GM12878 (cell line): ENCODE measurements at regions not wholly inside any gene's neighbourhood (a gene's known extent, or its start where the extent isn't known, plus 50 kb on each side); places are given as distances from the start of the nearest gene placed in this dataset.

Source experiments
- ATAC-seq: fragments of 200-7000 bp; cut with Tn5 transposase; 3 replicates; pipeline ENCODE4 v1.9.1; 2020; ENCODE audit warnings: mild to moderate bottlenecking, moderate library complexity
- BruUV-seq: library from RNA; stranded (reverse); fragments of 400-500 nt; replicated peaks from 2 replicates; lab custom pipeline; 2021; lab: Mats Ljungman, UMichigan
- CTCF ChIA-PET: fragments of 300-600 bp; sonication (Branson Sonifier 250); formaldehyde crosslinking; extraction: SDS; loops from one replicate; lab custom pipeline; 2021; ENCODE audit warnings: inconsistent platforms; lab: Yijun Ruan, JAX
- POLR2A ChIA-PET: fragments of 350-600 bp; formaldehyde crosslinking; extraction: SDS; loops from one replicate; lab custom pipeline; 2021; ENCODE audit warnings: inconsistent platforms; lab: Charles Lee
- RAD21 ChIA-PET: fragments of 300-600 bp; sonication (Branson Sonifier 250); formaldehyde crosslinking; loops from one replicate; lab custom pipeline; 2023; ENCODE audit warnings: antibody characterized with exemption; ENCODE audit not compliant: unreplicated experiment; lab: Charles Lee
- SMC1A ChIA-PET: fragments of 300-600 bp; sonication (Branson Sonifier 250); formaldehyde crosslinking; loops from one replicate; lab custom pipeline; 2023; ENCODE audit not compliant: unreplicated experiment, uncharacterized antibody; lab: Charles Lee
- DNase-seq: peaks from one replicate; pipeline ENCODE4 v3.0.0-alpha.2; 2011; ENCODE audit warnings: low read depth, low spot score
- FAIRE-seq: peaks from 3 replicates; lab custom pipeline; 2011; peaks lifted over from hg19 to GRCh38; lab: Jason Lieb, UNC
- H2AFZ ChIP-seq: 2 replicates; pipeline ENCODE4 v1.6.0; 2011; ENCODE audit warnings: low read depth, low read length, control low read depth; ENCODE audit not compliant: control insufficient read depth
- H3K27ac ChIP-seq: 2 replicates; pipeline ENCODE4 v1.5.1; 2011; ENCODE audit warnings: control low read depth; ENCODE audit not compliant: control insufficient read depth, insufficient read depth
- H3K27me3 ChIP-seq, 2 experiments: replicated peaks in 1 of 2; 2 replicates each; pipeline versions ENCODE4 v1.6.0 to v1.6.1; 2011; ENCODE audit warnings: low read length in 1 of 2; ENCODE audit not compliant: control insufficient read depth in 2 of 2, insufficient read depth in 2 of 2
- H3K36me3 ChIP-seq, 2 experiments: 2 replicates each; pipeline ENCODE4 v1.5.1; 2011; ENCODE audit warnings: low read length in 1 of 2; ENCODE audit not compliant: control insufficient read depth in 2 of 2, insufficient read depth in 2 of 2
- H3K4me1 ChIP-seq: 2 replicates; pipeline ENCODE4 v1.6.1; 2011; ENCODE audit warnings: mild to moderate bottlenecking, low read length, moderate library complexity, mixed read lengths; ENCODE audit not compliant: control insufficient read depth, insufficient read depth
- H3K4me2 ChIP-seq: 2 replicates; pipeline ENCODE4 v1.6.0; 2011; ENCODE audit warnings: control low read depth; ENCODE audit not compliant: control insufficient read depth, insufficient read depth
- H3K4me3 ChIP-seq: fragments of 200-600 bp; sonication (generic); 2 replicates; pipeline ENCODE4 v1.5.1; 2016
- H3K79me2 ChIP-seq: 2 replicates; pipeline ENCODE4 v1.6.0; 2011; ENCODE audit warnings: low read length; ENCODE audit not compliant: control insufficient read depth, insufficient read depth
- H3K9ac ChIP-seq: 2 replicates; pipeline ENCODE4 v1.8.0; 2011; ENCODE audit warnings: low read length, control low read depth, mixed read lengths; ENCODE audit not compliant: control insufficient read depth, insufficient read depth
- H3K9me3 ChIP-seq: replicated peaks from 3 replicates; pipeline ENCODE4 v1.5.1; 2011; ENCODE audit warnings: mild to moderate bottlenecking, low read length; ENCODE audit not compliant: control insufficient read depth, insufficient read depth
- H4K20me1 ChIP-seq: 2 replicates; pipeline ENCODE4 v1.6.0; 2011; ENCODE audit not compliant: control insufficient read depth, insufficient read depth
- CHD1 ChIP-seq: IDR thresholded peaks from 2 replicates; pipeline ENCODE4 v1.6.1; 2012; ENCODE audit warnings: low read depth, low read length, improper control_type of control experiment
- CREB1 ChIP-seq: IDR thresholded peaks from 2 replicates; pipeline ENCODE4 v1.6.1; 2012; ENCODE audit warnings: low read depth, mild to moderate bottlenecking, inconsistent platforms
- E2F8 ChIP-seq: fragments of 450-650 bp; IDR thresholded peaks from 2 replicates; pipeline ENCODE4 v1.6.1; 2018; ENCODE audit warnings: mild to moderate bottlenecking, low read depth, moderate library complexity; ENCODE audit not compliant: partially characterized antibody
- IRF4 ChIP-seq: IDR thresholded peaks from 2 replicates; pipeline ENCODE4 v1.6.1; 2011; ENCODE audit warnings: low read depth, low read length
- KAT2A ChIP-seq: conservative IDR thresholded peaks from 2 replicates; pipeline ENCODE4 v1.6.1; 2011; ENCODE audit warnings: low read depth, low read length; ENCODE audit not compliant: control insufficient read depth
- MTA2 ChIP-seq: fragments of 450-650 bp; IDR thresholded peaks from 2 replicates; pipeline ENCODE4 v1.6.1; 2016; ENCODE audit warnings: low read depth, mild to moderate bottlenecking, moderate library complexity
- MYB ChIP-seq: fragments of 150-350 bp; IDR thresholded peaks from 2 replicates; pipeline ENCODE4 v1.6.1; 2014; ENCODE audit warnings: mild to moderate bottlenecking, low read depth, low read length, borderline replicate concordance
- NKRF ChIP-seq: fragments of 450-650 bp; conservative IDR thresholded peaks from 2 replicates; pipeline ENCODE4 v1.6.1; 2017; ENCODE audit warnings: mild to moderate bottlenecking, moderate library complexity
- NR2C1 ChIP-seq: fragments of 450-650 bp; IDR thresholded peaks from 2 replicates; pipeline ENCODE4 v1.6.1; 2017; ENCODE audit warnings: antibody characterized with exemption, mild to moderate bottlenecking, moderate library complexity
- POLR2AphosphoS2 ChIP-seq: IDR thresholded peaks from 2 replicates; pipeline ENCODE4 v1.6.1; 2011; ENCODE audit warnings: low read depth, mild to moderate bottlenecking, low read length, improper control_type of control experiment, moderate library complexity
- RFX5 ChIP-seq: IDR thresholded peaks from 2 replicates; pipeline ENCODE4 v1.6.1; 2011; ENCODE audit warnings: low read depth, low read length, improper control_type of control experiment
- SMAD1 ChIP-seq: fragments of 450-650 bp; IDR thresholded peaks from 2 replicates; pipeline ENCODE4 v1.6.1; 2018; ENCODE audit warnings: mild to moderate bottlenecking, low read depth; ENCODE audit not compliant: partially characterized antibody
- SMAD5 ChIP-seq: IDR thresholded peaks from 2 replicates; pipeline ENCODE4 v1.6.1; 2016; ENCODE audit warnings: antibody characterized with exemption, low read depth
- USF1 ChIP-seq: IDR thresholded peaks from 2 replicates; pipeline ENCODE4 v1.6.1; 2011; ENCODE audit warnings: borderline replicate concordance, low read depth, mild to moderate bottlenecking, moderate library complexity, mixed read lengths, low read length; ENCODE audit not compliant: insufficient read depth; ENCODE audit errors: extremely low read length
- ZNF207 ChIP-seq: fragments of 450-650 bp; IDR thresholded peaks from 2 replicates; pipeline ENCODE4 v1.6.1; 2014; ENCODE audit warnings: antibody characterized with exemption, mild to moderate bottlenecking, borderline replicate concordance
- ZNF217 ChIP-seq: fragments of 450-650 bp; IDR thresholded peaks from 2 replicates; pipeline ENCODE4 v1.6.1; 2017; ENCODE audit warnings: antibody characterized with exemption, mild to moderate bottlenecking
- ZZZ3 ChIP-seq: IDR thresholded peaks from 2 replicates; pipeline ENCODE4 v1.6.1; 2011; ENCODE audit warnings: low read depth; ENCODE audit not compliant: control insufficient read depth, insufficient read length
- WGBS: methylation state at CpG from one replicate; pipeline ENCODE4 v1.1.6; 2016; ENCODE audit warnings: low lambda C conversion rate; ENCODE audit not compliant: insufficient replicate concordance, insufficient coverage; ENCODE audit errors: missing lambda C conversion rate; 5-methylcytosine and 5-hydroxymethylcytosine counted together
- in situ Hi-C: fragments of 300-500 bp; cut with MboI; formaldehyde crosslinking; loops from 9 replicates; pipeline ENCODE4 v1.14.3; 2018; ENCODE audit warnings: mixed read lengths
- intact Hi-C: fragments of 100-400 bp; cut with micrococcal nuclease; formaldehyde crosslinking; loops from one replicate; pipeline ENCODE4 v1.14.2; 2022; ENCODE audit not compliant: unreplicated experiment
- TF ChIP-seq, protein P1 (sequence below): IDR thresholded peaks from 2 replicates; pipeline ENCODE4 v1.6.1; 2011; ENCODE audit warnings: low read depth, low read length, improper control_type of control experiment, borderline replicate concordance
- TF ChIP-seq, protein P2 (sequence below): IDR thresholded peaks from 2 replicates; pipeline ENCODE4 v1.6.1; 2011; ENCODE audit warnings: low read depth, mild to moderate bottlenecking, low read length, moderate library complexity, borderline replicate concordance; ENCODE audit errors: extremely low read depth

DNA sequence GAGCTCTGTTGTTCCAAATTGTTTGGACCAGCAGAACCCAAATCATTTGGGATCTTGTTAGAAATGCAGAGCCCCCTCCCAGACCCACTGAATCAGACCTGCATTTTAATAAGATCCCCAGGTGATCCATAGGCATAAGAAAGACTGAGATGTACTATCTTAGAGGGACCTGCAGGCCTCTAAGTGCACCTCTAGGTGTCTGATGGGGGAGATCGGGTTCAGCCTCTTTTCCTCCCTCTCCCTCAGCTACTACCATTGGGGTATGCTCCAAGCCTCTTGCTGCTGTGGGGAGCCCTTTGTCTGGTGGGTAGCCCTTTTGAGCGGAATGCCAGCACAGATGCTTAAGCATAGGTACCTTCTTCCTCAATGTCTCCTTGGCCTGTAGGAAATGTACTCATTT, 63.8 kb upstream of the RPS6KA3 start:
- CTCF ChIA-PET, result no interaction called here
- TF ChIP-seq E2F8, result no peak
- no peak for TF ChIP-seq ZNF207
- no peak for TF ChIP-seq CHD1
- TF ChIP-seq ZZZ3, result no peak
- no peak for TF ChIP-seq KAT2A
- TF ChIP-seq POLR2AphosphoS2, result no peak
- no peak for TF ChIP-seq USF1
- TF ChIP-seq, protein P1, sequence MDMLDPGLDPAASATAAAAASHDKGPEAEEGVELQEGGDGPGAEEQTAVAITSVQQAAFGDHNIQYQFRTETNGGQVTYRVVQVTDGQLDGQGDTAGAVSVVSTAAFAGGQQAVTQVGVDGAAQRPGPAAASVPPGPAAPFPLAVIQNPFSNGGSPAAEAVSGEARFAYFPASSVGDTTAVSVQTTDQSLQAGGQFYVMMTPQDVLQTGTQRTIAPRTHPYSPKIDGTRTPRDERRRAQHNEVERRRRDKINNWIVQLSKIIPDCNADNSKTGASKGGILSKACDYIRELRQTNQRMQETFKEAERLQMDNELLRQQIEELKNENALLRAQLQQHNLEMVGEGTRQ, result no peak
- TF ChIP-seq CREB1, result no peak
- no peak for TF ChIP-seq RFX5
- no peak for TF ChIP-seq NR2C1
- TF ChIP-seq, protein P2, sequence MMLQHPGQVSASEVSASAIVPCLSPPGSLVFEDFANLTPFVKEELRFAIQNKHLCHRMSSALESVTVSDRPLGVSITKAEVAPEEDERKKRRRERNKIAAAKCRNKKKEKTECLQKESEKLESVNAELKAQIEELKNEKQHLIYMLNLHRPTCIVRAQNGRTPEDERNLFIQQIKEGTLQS, result no peak
- TF ChIP-seq NKRF, result no peak
- no peak for TF ChIP-seq SMAD5
- TF ChIP-seq SMAD1, result no peak
- no peak for TF ChIP-seq ZNF217
- TF ChIP-seq MTA2, result no peak
- TF ChIP-seq MYB, result no peak
- no peak for TF ChIP-seq IRF4
- BruUV-seq, result no TSS peak
- Histone ChIP-seq H3K9ac (no peak overlapping the region), H3K4me3 (no peak overlapping the region), H3K27ac (no peak overlapping the region), H3K9me3 (no peaks in the 10 kb centered on the region), H3K4me2 (no peak overlapping the region), H2AFZ (no peak overlapping the region), H3K79me2 (no peaks in the 10 kb centered on the region), H3K36me3 (no peaks in the 10 kb centered on the region), H3K27me3 (no peaks in the 10 kb centered on the region; a peak in 1 of 4 replicates), H3K4me1 (no peaks in the 10 kb centered on the region), H4K20me1 (no peaks in the 10 kb centered on the region)
- 42% methylated on average over 2 of the region's 2 CpGs for WGBS
- RAD21 ChIA-PET, result no interaction called here
- intact Hi-C loops, result no loop called here
- in situ Hi-C loops, result no loop called here
- SMC1A ChIA-PET, result no interaction called here
- POLR2A ChIA-PET, result no interaction called here
- no peak for DNase-seq
- FAIRE-seq, result no peak
- ATAC-seq, result no peak
